ENCODE measurements at regions not wholly inside any gene's neighbourhood (a gene's known extent, or its start where the extent isn't known, plus 50 kb on each side); places are given as distances from the start of the nearest gene placed in this dataset.

- H3K27ac Mint-ChIP-seq = no peak overlapping the region
- H3K36me3 Mint-ChIP-seq = no peaks in the 10 kb centered on the region
- H3K4me3 Mint-ChIP-seq = no peak overlapping the region
- H3K9me3 Mint-ChIP-seq = no peaks in the 10 kb centered on the region
- H3K4me1 Mint-ChIP-seq = no peaks in the 10 kb centered on the region
- H3K27me3 Mint-ChIP-seq = peaks cover 16% of the 10 kb centered on the region
These were observed 207.3 kb downstream of the SQOR start for GRCh38 chr15:45842151-45842550.

GRCh38 chr15:45847645-45848044 is 212.8 kb downstream of the SQOR start:
- peaks cover 4% of the 10 kb centered on the region for H3K9me3 Mint-ChIP-seq
- H3K4me1 Mint-ChIP-seq = no peaks in the 10 kb centered on the region
- peaks cover 13% of the 10 kb centered on the region for H3K27me3 Mint-ChIP-seq
- H3K27ac Mint-ChIP-seq = no peak overlapping the region
- H3K4me3 Mint-ChIP-seq = no peak overlapping the region
- no peaks in the 10 kb centered on the region for H3K36me3 Mint-ChIP-seq

- H3K27me3 Mint-ChIP-seq = peaks cover 9% of the 10 kb centered on the region
- H3K36me3 Mint-ChIP-seq = no peaks in the 10 kb centered on the region
- H3K9me3 Mint-ChIP-seq = peaks cover 4% of the 10 kb centered on the region
- H3K4me3 Mint-ChIP-seq = no peak overlapping the region
- H3K4me1 Mint-ChIP-seq = no peaks in the 10 kb centered on the region
- H3K27ac Mint-ChIP-seq = no peak overlapping the region
These were observed 214.3 kb downstream of the SQOR start for GRCh38 chr15:45849136-45849535.

- Mint-ChIP-seq H3K27me3 (peaks cover 8% of the 10 kb centered on the region), H3K27ac (no peak overlapping the region), H3K4me3 (no peak overlapping the region), H3K36me3 (no peaks in the 10 kb centered on the region), H3K9me3 (no peaks in the 10 kb centered on the region), H3K4me1 (no peaks in the 10 kb centered on the region)
These were observed 219.8 kb downstream of the SQOR start for GRCh38 chr15:45854455-45855202.

- Mint-ChIP-seq H3K4me1 (no peaks in the 10 kb centered on the region), H3K36me3 (no peaks in the 10 kb centered on the region), H3K27me3 (peaks cover 8% of the 10 kb centered on the region)
These were observed 220.5 kb downstream of the SQOR start for GRCh38 chr15:45855210-45855906.

GRCh38 chr15:45855907-45856579 is 221.2 kb downstream of the SQOR start:
- H3K27me3 Mint-ChIP-seq = peaks cover 11% of the 10 kb centered on the region
- no peaks in the 10 kb centered on the region for H3K36me3 Mint-ChIP-seq
- H3K4me3 Mint-ChIP-seq = no peak overlapping the region
- no peaks in the 10 kb centered on the region for H3K4me1 Mint-ChIP-seq
- H3K27ac Mint-ChIP-seq = no peak overlapping the region
- no peaks in the 10 kb centered on the region for H3K9me3 Mint-ChIP-seq

More at GRCh38 chr15:45855210-45855906, 220.5 kb downstream of the SQOR start:
- H3K27ac Mint-ChIP-seq = no peak overlapping the region
- H3K9me3 Mint-ChIP-seq = no peaks in the 10 kb centered on the region
- H3K4me3 Mint-ChIP-seq = no peak overlapping the region

GRCh38 chr15:45857291-45857690 is 222.5 kb downstream of the SQOR start:
- H3K27me3 Mint-ChIP-seq = peaks cover 8% of the 10 kb centered on the region
- H3K36me3 Mint-ChIP-seq = no peaks in the 10 kb centered on the region
- no peak overlapping the region for H3K27ac Mint-ChIP-seq
- no peak overlapping the region for H3K4me3 Mint-ChIP-seq
- no peaks in the 10 kb centered on the region for H3K9me3 Mint-ChIP-seq
- H3K4me1 Mint-ChIP-seq = no peaks in the 10 kb centered on the region

GRCh38 chr15:45858491-45858890 is 223.7 kb downstream of the SQOR start:
- Mint-ChIP-seq H3K36me3 (no peaks in the 10 kb centered on the region), H3K27me3 (peaks cover 6% of the 10 kb centered on the region), H3K4me3 (no peak overlapping the region), H3K27ac (no peak overlapping the region), H3K4me1 (no peaks in the 10 kb centered on the region), H3K9me3 (no peaks in the 10 kb centered on the region)

GRCh38 chr15:45862034-45862433 is 227.2 kb downstream of the SQOR start:
- Mint-ChIP-seq H3K4me1 (no peaks in the 10 kb centered on the region), H3K36me3 (no peaks in the 10 kb centered on the region), H3K9me3 (no peaks in the 10 kb centered on the region), H3K27ac (no peak overlapping the region), H3K27me3 (peaks cover 7% of the 10 kb centered on the region), H3K4me3 (no peak overlapping the region)

GRCh38 chr15:45863881-45864580 is 229.2 kb downstream of the SQOR start:
- Mint-ChIP-seq H3K27me3 (peaks cover 7% of the 10 kb centered on the region), H3K9me3 (no peaks in the 10 kb centered on the region), H3K4me3 (no peak overlapping the region), H3K4me1 (no peaks in the 10 kb centered on the region), H3K36me3 (no peaks in the 10 kb centered on the region), H3K27ac (no peak overlapping the region)

GRCh38 chr15:45866616-45867015 is 231.8 kb downstream of the SQOR start:
- peaks cover 3% of the 10 kb centered on the region for H3K9me3 Mint-ChIP-seq
- H3K36me3 Mint-ChIP-seq = no peaks in the 10 kb centered on the region
- no peak overlapping the region for H3K27ac Mint-ChIP-seq
- H3K27me3 Mint-ChIP-seq = peaks cover 4% of the 10 kb centered on the region
- H3K4me1 Mint-ChIP-seq = no peaks in the 10 kb centered on the region
- no peak overlapping the region for H3K4me3 Mint-ChIP-seq

- peaks cover 4% of the 10 kb centered on the region for H3K27me3 Mint-ChIP-seq
- H3K4me1 Mint-ChIP-seq = no peaks in the 10 kb centered on the region
These were observed 232.5 kb downstream of the SQOR start for GRCh38 chr15:45867281-45867680.

GRCh38 chr15:45868109-45868691 is 233.4 kb downstream of the SQOR start:
- H3K36me3 Mint-ChIP-seq = no peaks in the 10 kb centered on the region

More at GRCh38 chr15:45867281-45867680, 232.5 kb downstream of the SQOR start:
- Mint-ChIP-seq H3K9me3 (peaks cover 9% of the 10 kb centered on the region), H3K36me3 (no peaks in the 10 kb centered on the region), H3K4me3 (no peak overlapping the region), H3K27ac (peak overlapping the region; percentile 46)

GRCh38 chr15:45869034-45869668 is 234.3 kb downstream of the SQOR start:
- no peaks in the 10 kb centered on the region for H3K4me1 Mint-ChIP-seq
- no peaks in the 10 kb centered on the region for H3K36me3 Mint-ChIP-seq
- peaks cover 6% of the 10 kb centered on the region for H3K27me3 Mint-ChIP-seq
- no peak overlapping the region for H3K4me3 Mint-ChIP-seq
- peaks cover 12% of the 10 kb centered on the region for H3K9me3 Mint-ChIP-seq
- no peak overlapping the region for H3K27ac Mint-ChIP-seq

More at GRCh38 chr15:45868109-45868691, 233.4 kb downstream of the SQOR start:
- Mint-ChIP-seq H3K4me3 (no peak overlapping the region), H3K4me1 (no peaks in the 10 kb centered on the region), H3K9me3 (peaks cover 10% of the 10 kb centered on the region), H3K27me3 (peaks cover 4% of the 10 kb centered on the region), H3K27ac (no peak overlapping the region)
